Naive thymus-derived CD8-positive, alpha-beta T cell (primary cell): ENCODE measurements at regions not wholly inside any gene's neighbourhood (a gene's known extent, or its start where the extent isn't known, plus 50 kb on each side); places are given as distances from the start of the nearest gene placed in this dataset.
"Not testable (repeated sequence)": the region's sequence is repeated elsewhere in the genome, so short reads cannot be mapped to it uniquely, and the experiment has no call there.

Source experiments
- ATAC-seq, 2 donors: fragments of 150-1000 bp; cut with Tn5 transposase in 1 of 2; sonication (Bioruptor Pico), chemical (Tn5 transposase) in 1 of 2; 1 replicate in 1 of 2; 2 replicates in 1 of 2; pipeline ENCODE4 v1.10.0; 2021; ENCODE audit warnings: mild to moderate bottlenecking in 2 of 2, moderate library complexity in 2 of 2
- POLR2A ChIA-PET: fragments of 350-600 bp; sonication (Branson Sonifier 250); formaldehyde crosslinking; loops from one replicate; lab custom pipeline; 2021; ENCODE audit warnings: antibody characterized with exemption; lab: Charles Lee
- DNase-seq, 10 donors: peaks; one replicate each; pipeline versions ENCODE4 v3.0.0 to v3.0.0-alpha.2; 2020 to 2022
- H3K27ac Mint-ChIP-seq, 10 donors: one replicate each; pipeline ENCODE4 v1.8.0; 2020 to 2022; ENCODE audit warnings: mild to moderate bottlenecking in 10 of 10, mixed read lengths in 10 of 10, moderate library complexity in 4 of 10, inconsistent platforms in 1 of 10
- H3K27me3 Mint-ChIP-seq, 5 donors: one replicate each; pipeline ENCODE4 v1.8.0; 2021 to 2022; ENCODE audit warnings: mixed read lengths in 5 of 5
- H3K36me3 Mint-ChIP-seq, 3 donors: one replicate each; pipeline ENCODE4 v1.8.0; 2020 to 2022; ENCODE audit warnings: mixed read lengths in 3 of 3, mild to moderate bottlenecking in 2 of 3, inconsistent platforms in 1 of 3
- H3K4me1 Mint-ChIP-seq, 4 donors: one replicate each; pipeline ENCODE4 v1.8.0; 2021 to 2022; ENCODE audit warnings: mixed read lengths in 4 of 4
- H3K4me3 Mint-ChIP-seq, 10 donors: one replicate each; pipeline ENCODE4 v1.8.0; 2020 to 2022; ENCODE audit warnings: mild to moderate bottlenecking in 10 of 10, mixed read lengths in 10 of 10, moderate library complexity in 6 of 10, inconsistent platforms in 1 of 10
- H3K9me3 Mint-ChIP-seq, 9 donors: one replicate each; pipeline ENCODE4 v1.8.0; 2020 to 2022; ENCODE audit warnings: mixed read lengths in 9 of 9, mild to moderate bottlenecking in 3 of 9, inconsistent platforms in 1 of 9, moderate library complexity in 1 of 9

DNA sequence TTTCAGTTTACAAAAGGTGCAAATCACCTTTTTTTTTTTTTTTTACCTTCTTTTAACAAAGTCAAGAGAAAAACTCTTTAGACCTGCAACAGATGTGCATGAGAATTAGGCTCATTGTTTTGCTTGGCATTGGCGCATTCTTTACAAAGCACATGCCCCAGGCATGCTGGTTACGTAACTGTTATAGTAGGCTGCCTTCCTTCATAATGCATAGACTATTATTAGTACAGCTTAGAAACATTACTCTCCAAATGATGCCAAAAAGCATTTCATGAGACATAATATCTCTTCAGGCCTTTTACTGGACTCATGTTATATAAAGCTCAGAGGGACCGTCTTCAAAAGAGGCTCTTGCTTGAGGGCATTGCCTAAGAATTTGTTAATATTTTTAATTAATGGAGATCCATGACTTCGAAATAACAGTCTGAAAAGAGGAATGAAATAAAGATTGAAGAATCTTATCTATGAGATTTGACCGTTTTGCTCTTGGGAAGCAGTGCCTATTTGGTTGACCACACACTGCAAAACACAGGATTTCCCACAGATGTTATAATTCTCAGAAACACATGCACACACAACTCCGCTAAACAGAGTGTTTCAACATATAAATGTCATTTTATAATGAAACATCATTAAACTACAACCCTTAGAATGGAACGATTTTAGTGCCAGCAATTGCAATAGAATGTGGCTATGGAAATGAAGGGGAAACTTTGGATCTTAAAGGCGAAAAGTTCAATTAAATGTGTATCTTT is 478.7 kb downstream of the PRR16 start:
- POLR2A ChIA-PET, result no interaction called here
- ATAC-seq (no peak), DNase-seq (no peak)
- no peak overlapping the region for H3K4me3 Mint-ChIP-seq
- peaks cover 0 to 13% (median 1%) of the 10 kb centered on the region in 9 donors for H3K9me3 Mint-ChIP-seq
- H3K27ac Mint-ChIP-seq, result no peak overlapping the region
- no peaks in the 10 kb centered on the region for H3K27me3 Mint-ChIP-seq
- no peaks in the 10 kb centered on the region for H3K36me3 Mint-ChIP-seq
- no peaks in the 10 kb centered on the region for H3K4me1 Mint-ChIP-seq

GRCh38 chr5:120949596-120949995 is 485.5 kb downstream of the PRR16 start:
- H3K4me3 Mint-ChIP-seq, H3K4me1 Mint-ChIP-seq, DNase-seq, POLR2A ChIA-PET, H3K36me3 Mint-ChIP-seq, H3K27ac Mint-ChIP-seq, H3K27me3 Mint-ChIP-seq, ATAC-seq: not testable (repeated sequence)
- peaks cover 7 to 40% (median 19%) of the 10 kb centered on the region in 9 donors for H3K9me3 Mint-ChIP-seq

DNA sequence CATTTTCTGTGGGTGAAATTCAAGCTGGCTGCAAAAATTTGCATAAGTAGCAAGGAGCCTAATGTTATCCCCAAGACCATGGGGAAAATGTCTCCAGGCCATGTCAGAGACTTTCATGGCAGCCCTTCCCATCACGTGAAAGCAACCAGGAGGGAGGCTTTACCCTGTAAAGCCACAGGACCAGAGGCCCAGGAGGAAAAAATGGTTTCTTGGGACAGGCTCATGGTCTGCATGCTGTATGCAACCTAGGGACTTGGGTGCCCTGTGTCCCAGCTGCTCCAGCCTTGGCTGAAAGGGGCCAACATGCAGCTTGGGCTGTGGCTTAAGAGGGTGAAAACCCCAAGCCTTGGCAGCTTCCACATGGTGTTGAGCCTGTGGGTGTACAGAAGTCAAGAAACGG is 489.3 kb downstream of the PRR16 start:
- H3K27me3 Mint-ChIP-seq, ATAC-seq, POLR2A ChIA-PET, DNase-seq, H3K4me3 Mint-ChIP-seq, H3K4me1 Mint-ChIP-seq, H3K36me3 Mint-ChIP-seq, H3K27ac Mint-ChIP-seq: not testable (repeated sequence)
- H3K9me3 Mint-ChIP-seq, result peaks cover 6 to 48% (median 23%) of the 10 kb centered on the region in 9 donors

DNA sequence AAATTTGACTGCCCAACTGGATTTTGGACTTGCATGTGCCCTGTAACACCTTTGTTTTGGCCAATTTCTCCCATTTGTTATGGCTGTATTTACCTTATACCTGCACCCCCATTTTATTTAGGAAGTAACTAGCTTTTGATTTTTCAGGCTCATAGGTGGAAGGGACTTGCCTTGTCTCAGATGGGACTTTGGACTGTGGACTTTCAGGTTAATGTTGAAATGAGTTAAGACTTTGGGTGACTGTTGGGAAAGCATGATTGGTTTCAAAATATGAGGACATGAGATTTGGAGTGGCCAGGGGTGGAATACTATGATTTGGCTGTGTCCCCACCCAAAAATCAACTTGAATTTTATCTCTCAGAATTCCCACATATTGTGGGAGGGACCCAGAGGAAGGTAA is 490.2 kb downstream of the PRR16 start:
- H3K27me3 Mint-ChIP-seq, result no peaks in the 10 kb centered on the region
- no peak overlapping the region for H3K4me3 Mint-ChIP-seq
- no peak for DNase-seq
- no peaks in the 10 kb centered on the region for H3K4me1 Mint-ChIP-seq
- POLR2A ChIA-PET, result no interaction called here
- H3K9me3 Mint-ChIP-seq, result peaks cover 6 to 45% (median 23%) of the 10 kb centered on the region in 9 donors
- no peak for ATAC-seq
- H3K36me3 Mint-ChIP-seq, result peaks cover 0 to 5% (median 0%) of the 10 kb centered on the region in 3 donors
- no peak overlapping the region for H3K27ac Mint-ChIP-seq

GRCh38 chr5:120955795-120956194 is 491.7 kb downstream of the PRR16 start:
- Mint-ChIP-seq H3K4me3 (no peak overlapping the region), H3K27me3 (no peaks in the 10 kb centered on the region), H3K36me3 (peaks cover 0 to 5% (median 0%) of the 10 kb centered on the region in 3 donors), H3K9me3 (peaks cover 6 to 36% (median 23%) of the 10 kb centered on the region in 9 donors), H3K27ac (no peak overlapping the region), H3K4me1 (no peaks in the 10 kb centered on the region)
- POLR2A ChIA-PET, result no interaction called here
- DNase-seq (no peak), ATAC-seq (no peak)

DNA sequence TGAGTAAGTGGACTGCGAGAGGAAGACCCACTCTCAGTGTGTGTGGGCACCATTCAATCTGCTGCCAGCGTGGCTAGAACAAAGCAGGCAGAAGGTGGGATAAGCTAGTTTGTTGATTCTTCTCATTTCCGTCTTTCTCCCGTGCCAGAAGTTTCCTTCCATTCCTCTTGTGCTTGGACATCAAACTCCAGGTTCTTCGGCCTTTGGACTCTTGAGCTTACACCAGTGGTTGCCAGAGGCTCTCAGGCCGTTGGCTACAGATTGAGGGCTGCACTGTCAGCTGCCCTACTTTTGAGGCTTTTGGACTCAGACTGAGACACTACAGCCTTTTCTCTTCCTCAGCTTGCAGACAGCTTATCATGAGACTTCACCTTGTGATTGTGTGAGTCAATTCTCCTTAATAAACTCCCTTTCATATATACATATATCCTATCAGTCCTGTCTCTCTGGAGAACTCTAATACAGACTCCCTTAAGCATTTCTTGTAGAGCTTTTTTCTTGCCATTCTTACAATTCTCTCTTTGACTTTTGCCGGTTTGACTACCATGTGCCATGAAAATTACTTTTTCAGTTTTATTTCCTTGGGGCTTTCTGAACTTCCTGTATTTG is 494.9 kb downstream of the PRR16 start:
- Mint-ChIP-seq H3K4me1 (no peaks in the 10 kb centered on the region), H3K27ac (no peak overlapping the region), H3K27me3 (no peaks in the 10 kb centered on the region), H3K4me3 (no peak overlapping the region), H3K9me3 (peaks cover 2 to 26% (median 14%) of the 10 kb centered on the region in 9 donors), H3K36me3 (no peaks in the 10 kb centered on the region)
- POLR2A ChIA-PET, result no interaction called here
- no peak for ATAC-seq
- DNase-seq, result no peak

GRCh38 chr5:120960510-120960909 is 496.4 kb downstream of the PRR16 start:
- H3K9me3 Mint-ChIP-seq, result peaks cover 2 to 16% (median 8%) of the 10 kb centered on the region in 9 donors
- no peak for DNase-seq
- H3K27ac Mint-ChIP-seq, result no peak overlapping the region
- no peaks in the 10 kb centered on the region for H3K27me3 Mint-ChIP-seq
- POLR2A ChIA-PET, result no interaction called here
- no peak for ATAC-seq
- H3K4me3 Mint-ChIP-seq, result no peak overlapping the region
- H3K4me1 Mint-ChIP-seq, result no peaks in the 10 kb centered on the region
- no peaks in the 10 kb centered on the region for H3K36me3 Mint-ChIP-seq

- H3K27me3 Mint-ChIP-seq, result no peaks in the 10 kb centered on the region
- ATAC-seq (no peak), DNase-seq (no peak)
- H3K36me3 Mint-ChIP-seq, result no peaks in the 10 kb centered on the region
- H3K27ac Mint-ChIP-seq, result no peak overlapping the region
- POLR2A ChIA-PET, result no interaction called here
- H3K4me3 Mint-ChIP-seq, result no peak overlapping the region
- peaks cover 0 to 11% (median 5%) of the 10 kb centered on the region in 9 donors for H3K9me3 Mint-ChIP-seq
- H3K4me1 Mint-ChIP-seq, result no peaks in the 10 kb centered on the region
Observed at GRCh38 chr5:120967366-120967765, 503.3 kb downstream of the PRR16 start.

DNA sequence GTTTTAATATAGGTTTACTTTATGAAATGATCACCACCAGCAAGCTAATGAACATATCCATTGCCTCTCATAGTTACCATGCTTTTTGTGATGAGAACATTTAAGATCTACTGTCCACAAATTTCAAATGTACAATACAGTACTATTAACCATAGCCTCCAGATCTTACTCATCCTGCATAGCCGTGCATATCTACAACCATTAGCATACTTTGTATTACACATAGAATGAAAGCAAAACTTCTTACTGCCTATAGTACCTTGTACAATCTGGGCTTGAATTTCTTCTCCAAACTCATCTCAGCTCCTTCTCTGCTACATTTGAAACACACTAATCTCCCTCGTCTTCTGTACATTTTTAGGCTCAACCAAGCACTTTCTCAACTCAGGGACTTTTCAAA is 510.6 kb downstream of the PRR16 start:
- Mint-ChIP-seq H3K27ac (no peak overlapping the region), H3K9me3 (peaks cover under 1 to 27% (median 3%) of the 10 kb centered on the region in 9 donors), H3K27me3 (no peaks in the 10 kb centered on the region), H3K4me3 (no peak overlapping the region), H3K4me1 (no peaks in the 10 kb centered on the region), H3K36me3 (no peaks in the 10 kb centered on the region)
- POLR2A ChIA-PET, result no interaction called here
- ATAC-seq (no peak), DNase-seq (no peak)

- Mint-ChIP-seq H3K9me3 (peaks cover 0 to 8% (median 2%) of the 10 kb centered on the region in 9 donors), H3K4me3 (no peak overlapping the region), H3K27me3 (no peaks in the 10 kb centered on the region), H3K36me3 (no peaks in the 10 kb centered on the region), H3K4me1 (no peaks in the 10 kb centered on the region), H3K27ac (no peak overlapping the region)
- ATAC-seq, result no peak
- POLR2A ChIA-PET, result no interaction called here
- no peak for DNase-seq
Observed at GRCh38 chr5:120982351-120982750, 518.3 kb downstream of the PRR16 start.

GRCh38 chr5:120985526-120985925 is 521.4 kb downstream of the PRR16 start:
- Mint-ChIP-seq H3K4me3 (no peak overlapping the region), H3K27ac (no peak overlapping the region), H3K27me3 (no peaks in the 10 kb centered on the region), H3K4me1 (no peaks in the 10 kb centered on the region), H3K9me3 (peaks cover 0 to 6% (median 0%) of the 10 kb centered on the region in 9 donors), H3K36me3 (no peaks in the 10 kb centered on the region)
- DNase-seq (no peak), ATAC-seq (no peak)
- POLR2A ChIA-PET, result no interaction called here

- Mint-ChIP-seq H3K4me1 (no peaks in the 10 kb centered on the region), H3K36me3 (no peaks in the 10 kb centered on the region), H3K4me3 (no peak overlapping the region), H3K27me3 (no peaks in the 10 kb centered on the region), H3K9me3 (peaks cover 0 to 9% (median 0%) of the 10 kb centered on the region in 9 donors), H3K27ac (no peak overlapping the region)
- no peak for DNase-seq
- POLR2A ChIA-PET, result no interaction called here
- ATAC-seq, result no peak
Observed at GRCh38 chr5:120988491-120988890, 524.4 kb downstream of the PRR16 start.

- ATAC-seq (no peak), DNase-seq (no peak)
- POLR2A ChIA-PET, result no interaction called here
- no peaks in the 10 kb centered on the region for H3K4me1 Mint-ChIP-seq
- no peak overlapping the region for H3K4me3 Mint-ChIP-seq
- H3K27ac Mint-ChIP-seq, result no peak overlapping the region
- H3K27me3 Mint-ChIP-seq, result no peaks in the 10 kb centered on the region
- H3K9me3 Mint-ChIP-seq, result peaks cover 0 to 9% (median 0%) of the 10 kb centered on the region in 9 donors
- no peaks in the 10 kb centered on the region for H3K36me3 Mint-ChIP-seq
Observed at GRCh38 chr5:120988941-120989340, 524.8 kb downstream of the PRR16 start.
